Endothelial cell of umbilical vein (primary cell): ENCODE measurements at regions not wholly inside any gene's neighbourhood (a gene's known extent, or its start where the extent isn't known, plus 50 kb on each side); places are given as distances from the start of the nearest gene placed in this dataset.

ENCODE experiments used
- BruUV-seq: library from RNA; stranded (reverse); fragments of 400-500 nt; replicated peaks from 2 replicates; lab custom pipeline; 2021; lab: Mats Ljungman, UMichigan
- CTCF ChIA-PET: fragments of 300-600, 350-600 bp; sonication (Branson Sonifier 250); formaldehyde crosslinking; loops from one replicate; lab custom pipeline; 2021; ENCODE audit warnings: antibody characterized with exemption, inconsistent platforms; lab: Charles Lee
- POLR2A ChIA-PET: fragments of 300-600, 350-600 bp; sonication (Branson Sonifier 250); formaldehyde crosslinking; loops from one replicate; lab custom pipeline; 2021; ENCODE audit warnings: antibody characterized with exemption, inconsistent platforms; lab: Charles Lee
- DNase-seq: peaks from one replicate; pipeline ENCODE4 v3.0.0-alpha.2; 2011; ENCODE audit warnings: low read depth, low spot score
- FAIRE-seq: peaks from 2 replicates; lab custom pipeline; 2011; peaks lifted over from hg19 to GRCh38; lab: Jason Lieb, UNC
- H2AFZ ChIP-seq: 2 replicates; pipeline ENCODE4 v1.6.0; 2012; ENCODE audit warnings: low read depth, low read length, control low read depth, inconsistent platforms
- H3K27ac ChIP-seq: 2 replicates; pipeline ENCODE4 v1.5.1; 2011; ENCODE audit warnings: low read depth, mild to moderate bottlenecking, control low read depth, low read length, moderate library complexity; ENCODE audit not compliant: insufficient read depth
- H3K27me3 ChIP-seq, 2 experiments: 2 replicates each; pipeline versions ENCODE4 v1.6.0 to v1.6.1; 2011; ENCODE audit warnings: low read length in 2 of 2, mixed read lengths in 1 of 2; ENCODE audit not compliant: control insufficient read depth in 2 of 2, insufficient read depth in 2 of 2
- H3K36me3 ChIP-seq, 2 experiments: 2 replicates in 1 of 2; 3 replicates in 1 of 2; pipeline ENCODE4 v1.5.1; 2011; ENCODE audit warnings: low read length in 2 of 2, mild to moderate bottlenecking in 1 of 2, moderate library complexity in 1 of 2; ENCODE audit not compliant: control insufficient read depth in 2 of 2, insufficient read depth in 2 of 2; ENCODE audit errors: extremely low read depth in 1 of 2
- H3K4me1 ChIP-seq: 3 replicates; pipeline ENCODE4 v1.5.1; 2011; ENCODE audit warnings: mild to moderate bottlenecking, low read length; ENCODE audit not compliant: control insufficient read depth, insufficient read depth; ENCODE audit errors: extremely low read depth
- H3K4me2 ChIP-seq: 2 replicates; pipeline ENCODE4 v1.6.1; 2011; ENCODE audit warnings: low read length, control low read depth, mixed read lengths; ENCODE audit not compliant: insufficient read depth
- H3K4me3 ChIP-seq, 3 experiments: fragments of 200-600 bp in 1 of 3; sonication (generic), shearing (Covaris generic) in 1 of 3; replicated peaks in 1 of 3; 2 replicates each; pipeline ENCODE4 v1.5.1; 2011 to 2016; ENCODE audit warnings: control low read depth in 3 of 3, low read length in 3 of 3, mild to moderate bottlenecking in 2 of 3, inconsistent platforms in 1 of 3, low read depth in 1 of 3, moderate library complexity in 1 of 3; ENCODE audit not compliant: insufficient read depth in 1 of 3
- H3K79me2 ChIP-seq: 2 replicates; pipeline ENCODE4 v1.6.0; 2012; ENCODE audit warnings: low read length, inconsistent platforms; ENCODE audit not compliant: control insufficient read depth, insufficient read depth
- H3K9ac ChIP-seq: replicated peaks from 2 replicates; pipeline ENCODE3; 2011; ENCODE audit warnings: low read length, control low read depth; ENCODE audit not compliant: insufficient read depth; ENCODE audit errors: extremely low read depth
- H3K9me1 ChIP-seq: replicated peaks from 3 replicates; pipeline ENCODE4 v1.6.0; 2011; ENCODE audit warnings: mild to moderate bottlenecking, low read length; ENCODE audit not compliant: control insufficient read depth, insufficient read depth; ENCODE audit errors: extremely low read depth
- H3K9me3 ChIP-seq: replicated peaks from 2 replicates; pipeline ENCODE4 v1.5.1; 2012; ENCODE audit warnings: low read length, inconsistent platforms; ENCODE audit not compliant: control insufficient read depth, insufficient read depth
- H4K20me1 ChIP-seq: replicated peaks from 2 replicates; pipeline ENCODE3; 2011; ENCODE audit warnings: mild to moderate bottlenecking, low read length; ENCODE audit not compliant: control insufficient read depth, insufficient read depth; ENCODE audit errors: extremely low read depth
- EZH2 ChIP-seq: IDR thresholded peaks from 2 replicates; pipeline ENCODE4 v1.6.1; 2012; ENCODE audit warnings: borderline replicate concordance, low read depth, mild to moderate bottlenecking, moderate library complexity, low read length, inconsistent platforms; ENCODE audit not compliant: severe bottlenecking
- FOS ChIP-seq: IDR thresholded peaks from 2 replicates; pipeline ENCODE4 v1.6.1; 2011; ENCODE audit warnings: mild to moderate bottlenecking, low read length, moderate library complexity, borderline replicate concordance; ENCODE audit not compliant: insufficient read depth
- JUN ChIP-seq: IDR thresholded peaks from 2 replicates; pipeline ENCODE4 v1.6.1; 2011; ENCODE audit warnings: borderline replicate concordance, low read depth; ENCODE audit not compliant: insufficient read length, insufficient read depth
- MYC ChIP-seq: IDR thresholded peaks from one replicate; pipeline ENCODE4 v1.6.1; 2011; ENCODE audit warnings: mild to moderate bottlenecking, low read depth, low read length
- POLR2A ChIP-seq: IDR thresholded peaks from 2 replicates; pipeline ENCODE4 v1.6.1; 2012; ENCODE audit warnings: low read depth, mild to moderate bottlenecking, control low read depth, low read length
- POLR2AphosphoS5 ChIP-seq: IDR thresholded peaks from 2 replicates; pipeline ENCODE4 v1.6.1; 2012; ENCODE audit warnings: low read depth, mild to moderate bottlenecking, control low read depth, low read length, moderate library complexity; ENCODE audit not compliant: insufficient read depth
- dilution Hi-C: fragments of 300-500 bp; cut with MboI; formaldehyde crosslinking; loops from one replicate; pipeline ENCODE4 v1.15.0; 2019; ENCODE audit warnings: low sequenced_read_pairs; ENCODE audit not compliant: extremely low pct_ligation_motif_present
- intact Hi-C: fragments of 100-400 bp; cut with micrococcal nuclease; formaldehyde crosslinking; loops from one replicate; pipeline ENCODE4 v1.10.0; 2022
- TF ChIP-seq, protein P1 (sequence below): IDR thresholded peaks from 2 replicates; pipeline ENCODE4 v1.6.1; 2011; ENCODE audit not compliant: insufficient read depth, insufficient read length
- TF ChIP-seq, protein P2 (sequence below), 2 donors: IDR thresholded peaks; 1 replicate in 1 of 2; 2 replicates in 1 of 2; pipeline ENCODE4 v1.5.1; 2011; ENCODE audit warnings: low read length in 2 of 2, mild to moderate bottlenecking in 2 of 2, moderate library complexity in 2 of 2, control low read depth in 1 of 2, inconsistent platforms in 1 of 2, low read depth in 1 of 2; ENCODE audit not compliant: insufficient read depth in 1 of 2; ENCODE audit errors: extremely low read depth in 1 of 2

DNA sequence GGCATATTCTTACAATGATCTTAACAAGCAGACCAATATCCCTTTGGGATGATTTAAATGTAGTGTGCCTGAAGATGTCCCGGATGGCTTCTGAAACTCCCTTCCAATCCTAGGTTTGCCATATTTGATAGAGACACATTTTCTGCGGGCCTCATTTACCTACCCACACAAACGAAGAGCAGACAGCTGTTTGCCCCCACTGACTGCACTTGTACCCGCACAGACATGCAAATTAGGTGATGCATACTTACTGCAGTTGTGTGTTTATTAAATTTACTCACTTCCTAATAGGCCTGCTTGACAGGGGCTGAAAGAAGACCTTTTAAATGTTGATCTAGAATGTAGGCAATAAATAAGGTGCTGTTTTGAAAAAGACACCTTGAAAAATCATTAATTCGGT lies 257.9 kb upstream of the RRP15 start:
- no peak for TF ChIP-seq MYC
- TF ChIP-seq FOS, result no peak
- TF ChIP-seq POLR2AphosphoS5, result no peak
- TF ChIP-seq JUN, result no peak
- TF ChIP-seq EZH2, result no peak
- TF ChIP-seq POLR2A, result no peak
- TF ChIP-seq, protein P1, sequence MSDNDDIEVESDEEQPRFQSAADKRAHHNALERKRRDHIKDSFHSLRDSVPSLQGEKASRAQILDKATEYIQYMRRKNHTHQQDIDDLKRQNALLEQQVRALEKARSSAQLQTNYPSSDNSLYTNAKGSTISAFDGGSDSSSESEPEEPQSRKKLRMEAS, result no peak
- TF ChIP-seq, protein P2, sequence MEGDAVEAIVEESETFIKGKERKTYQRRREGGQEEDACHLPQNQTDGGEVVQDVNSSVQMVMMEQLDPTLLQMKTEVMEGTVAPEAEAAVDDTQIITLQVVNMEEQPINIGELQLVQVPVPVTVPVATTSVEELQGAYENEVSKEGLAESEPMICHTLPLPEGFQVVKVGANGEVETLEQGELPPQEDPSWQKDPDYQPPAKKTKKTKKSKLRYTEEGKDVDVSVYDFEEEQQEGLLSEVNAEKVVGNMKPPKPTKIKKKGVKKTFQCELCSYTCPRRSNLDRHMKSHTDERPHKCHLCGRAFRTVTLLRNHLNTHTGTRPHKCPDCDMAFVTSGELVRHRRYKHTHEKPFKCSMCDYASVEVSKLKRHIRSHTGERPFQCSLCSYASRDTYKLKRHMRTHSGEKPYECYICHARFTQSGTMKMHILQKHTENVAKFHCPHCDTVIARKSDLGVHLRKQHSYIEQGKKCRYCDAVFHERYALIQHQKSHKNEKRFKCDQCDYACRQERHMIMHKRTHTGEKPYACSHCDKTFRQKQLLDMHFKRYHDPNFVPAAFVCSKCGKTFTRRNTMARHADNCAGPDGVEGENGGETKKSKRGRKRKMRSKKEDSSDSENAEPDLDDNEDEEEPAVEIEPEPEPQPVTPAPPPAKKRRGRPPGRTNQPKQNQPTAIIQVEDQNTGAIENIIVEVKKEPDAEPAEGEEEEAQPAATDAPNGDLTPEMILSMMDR (IDR thresholded peaks at IDR 0.05; ENCODE audit: extremely low read depth in 1 of 2, insufficient read depth in 1 of 2, low read depth in 1 of 2, low read length in 2 of 2), result no peak
- H3K9ac ChIP-seq, result no peak overlapping the region
- intact Hi-C loops, result no loop called here
- dilution Hi-C loops, result no loop called here
- no TSS peak for BruUV-seq
- no peak for FAIRE-seq
- no peaks in the 10 kb centered on the region for H3K4me1 ChIP-seq
- no peak overlapping the region for H3K4me3 ChIP-seq
- H3K27me3 ChIP-seq, result no peaks in the 10 kb centered on the region
- ChIA-PET CTCF (no interaction called here), POLR2A (no interaction called here)
- H3K79me2 ChIP-seq, result no peaks in the 10 kb centered on the region
- no peak overlapping the region for H3K4me2 ChIP-seq
- no peak overlapping the region for H2AFZ ChIP-seq
- H3K9me1 ChIP-seq, result no peaks in the 10 kb centered on the region
- H3K36me3 ChIP-seq, result no peaks in the 10 kb centered on the region
- no peaks in the 10 kb centered on the region for H4K20me1 ChIP-seq
- H3K27ac ChIP-seq, result no peak overlapping the region
- no peaks in the 10 kb centered on the region for H3K9me3 ChIP-seq
- DNase-seq, result no peak
